ENCODE measurements at regions not wholly inside any gene's neighbourhood (a gene's known extent, or its start where the extent isn't known, plus 50 kb on each side); places are given as distances from the start of the nearest gene placed in this dataset.
"Not testable (repeated sequence)": the region's sequence is repeated elsewhere in the genome, so short reads cannot be mapped to it uniquely, and the experiment has no call there.

DNA sequence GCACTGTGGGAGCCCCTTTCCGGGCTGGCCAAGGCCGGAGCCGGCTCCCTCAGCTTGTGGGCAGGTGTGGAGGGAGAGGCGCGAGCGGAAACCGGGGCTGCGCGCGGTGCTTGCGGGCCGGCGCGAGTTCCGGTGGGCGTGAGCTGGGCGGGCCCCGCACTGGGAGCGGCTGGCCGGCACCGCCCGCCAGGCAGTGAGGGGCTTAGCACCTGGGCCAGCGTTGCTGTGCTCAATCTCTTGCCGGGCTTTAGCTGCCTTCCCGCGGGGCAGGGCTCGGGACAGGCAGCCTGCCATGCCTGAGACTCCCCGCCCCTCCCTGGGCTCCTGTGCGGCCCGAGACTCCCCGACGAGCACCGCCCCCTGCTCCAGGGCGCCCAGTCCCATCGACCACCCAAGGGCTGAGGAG lies 405.2 kb upstream of the PRR20A start:
- TF ChIP-seq, protein P1, sequence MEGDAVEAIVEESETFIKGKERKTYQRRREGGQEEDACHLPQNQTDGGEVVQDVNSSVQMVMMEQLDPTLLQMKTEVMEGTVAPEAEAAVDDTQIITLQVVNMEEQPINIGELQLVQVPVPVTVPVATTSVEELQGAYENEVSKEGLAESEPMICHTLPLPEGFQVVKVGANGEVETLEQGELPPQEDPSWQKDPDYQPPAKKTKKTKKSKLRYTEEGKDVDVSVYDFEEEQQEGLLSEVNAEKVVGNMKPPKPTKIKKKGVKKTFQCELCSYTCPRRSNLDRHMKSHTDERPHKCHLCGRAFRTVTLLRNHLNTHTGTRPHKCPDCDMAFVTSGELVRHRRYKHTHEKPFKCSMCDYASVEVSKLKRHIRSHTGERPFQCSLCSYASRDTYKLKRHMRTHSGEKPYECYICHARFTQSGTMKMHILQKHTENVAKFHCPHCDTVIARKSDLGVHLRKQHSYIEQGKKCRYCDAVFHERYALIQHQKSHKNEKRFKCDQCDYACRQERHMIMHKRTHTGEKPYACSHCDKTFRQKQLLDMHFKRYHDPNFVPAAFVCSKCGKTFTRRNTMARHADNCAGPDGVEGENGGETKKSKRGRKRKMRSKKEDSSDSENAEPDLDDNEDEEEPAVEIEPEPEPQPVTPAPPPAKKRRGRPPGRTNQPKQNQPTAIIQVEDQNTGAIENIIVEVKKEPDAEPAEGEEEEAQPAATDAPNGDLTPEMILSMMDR (IDR thresholded peaks at IDR 0.05), result no peak
- no peak for TF ChIP-seq POLR2A (IDR thresholded peaks at IDR 0.05)
- H3K36me3 ChIP-seq, result no peaks in the 10 kb centered on the region
- H3K27me3 ChIP-seq, result no peaks in the 10 kb centered on the region
- no peak overlapping the region for H3K27ac ChIP-seq
- no peak for DNase-seq
- H3K4me3 ChIP-seq (replicated peaks in 1 of 3), result no peak overlapping the region
- no peaks in the 10 kb centered on the region for H3K4me1 ChIP-seq
- WGBS, 2 donors, result 96 to 100% methylated on average over 8 to 18 of the region's 35 CpGs
- intact Hi-C loops (cut with DNase I), result no loop called here
- H3K9me3 ChIP-seq, result no peaks in the 10 kb centered on the region

DNA sequence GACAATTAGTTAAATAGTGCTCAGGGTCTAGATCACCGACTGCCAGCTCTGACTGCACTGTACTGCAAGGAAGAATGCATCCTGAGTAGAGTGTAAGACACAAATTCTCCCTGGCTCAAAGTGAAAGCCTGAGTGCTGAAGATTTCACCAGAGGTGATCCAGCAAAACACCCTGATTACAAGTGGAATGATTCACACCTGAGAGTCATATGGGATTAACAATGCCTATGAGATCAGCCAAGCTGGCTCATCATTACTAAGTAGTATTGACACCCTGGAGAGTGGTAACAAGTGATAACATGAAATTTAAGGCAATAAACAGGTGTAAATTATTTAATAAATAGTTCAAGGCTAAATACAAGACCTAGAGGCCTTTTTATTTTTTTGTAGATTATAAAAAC lies 403.8 kb upstream of the PRR20A start:
- Histone ChIP-seq H3K9me3 (no peaks in the 10 kb centered on the region), H3K4me1 (no peaks in the 10 kb centered on the region), H3K27me3 (no peaks in the 10 kb centered on the region), H3K27ac (no peak overlapping the region), H3K4me3 (replicated peaks in 1 of 3) (no peak overlapping the region), H3K36me3 (no peaks in the 10 kb centered on the region)
- intact Hi-C loops (cut with DNase I), result no loop called here
- DNase-seq, result no peak
- whole genome bisulfite sequencing, 2 donors, result 74 to 88% methylated on average over 1 of the region's 1 CpG
- TF ChIP-seq POLR2A (IDR thresholded peaks at IDR 0.05), result no peak
- TF ChIP-seq, protein P1 (IDR thresholded peaks at IDR 0.05), result no peak

DNA sequence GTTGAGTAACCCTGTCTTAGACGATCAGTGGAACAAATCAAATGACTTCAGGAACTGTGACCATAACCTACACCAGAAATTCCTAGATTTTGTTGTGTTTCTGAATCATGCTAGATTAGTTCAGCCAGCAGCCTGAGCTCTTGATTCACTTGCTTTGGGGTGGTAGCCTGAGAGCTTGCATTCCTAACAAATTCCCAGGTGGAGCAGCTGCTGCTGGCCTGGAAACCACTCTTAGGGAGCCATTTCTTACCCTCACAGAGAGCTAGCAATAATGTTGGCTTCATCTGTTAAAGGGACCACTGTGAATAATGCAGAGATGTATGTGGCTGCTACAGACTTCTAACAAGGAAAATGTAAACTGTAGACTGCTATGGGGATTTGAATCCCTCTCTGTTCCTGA lies 388.1 kb upstream of the PRR20A start:
- Histone ChIP-seq H3K36me3 (no peaks in the 10 kb centered on the region), H3K27me3 (no peaks in the 10 kb centered on the region), H3K4me3 (replicated peaks in 1 of 3) (no peak overlapping the region), H3K27ac (no peak overlapping the region), H3K4me1 (no peaks in the 10 kb centered on the region), H3K9me3 (no peaks in the 10 kb centered on the region)
- TF ChIP-seq POLR2A (IDR thresholded peaks at IDR 0.05), result no peak
- TF ChIP-seq, protein P1 (IDR thresholded peaks at IDR 0.05), result no peak
- intact Hi-C loops (cut with DNase I), result no loop called here
- DNase-seq, result no peak
- 58 to 62% methylated on average over 1 of the region's 1 CpG for whole genome bisulfite sequencing, 2 donors

DNA sequence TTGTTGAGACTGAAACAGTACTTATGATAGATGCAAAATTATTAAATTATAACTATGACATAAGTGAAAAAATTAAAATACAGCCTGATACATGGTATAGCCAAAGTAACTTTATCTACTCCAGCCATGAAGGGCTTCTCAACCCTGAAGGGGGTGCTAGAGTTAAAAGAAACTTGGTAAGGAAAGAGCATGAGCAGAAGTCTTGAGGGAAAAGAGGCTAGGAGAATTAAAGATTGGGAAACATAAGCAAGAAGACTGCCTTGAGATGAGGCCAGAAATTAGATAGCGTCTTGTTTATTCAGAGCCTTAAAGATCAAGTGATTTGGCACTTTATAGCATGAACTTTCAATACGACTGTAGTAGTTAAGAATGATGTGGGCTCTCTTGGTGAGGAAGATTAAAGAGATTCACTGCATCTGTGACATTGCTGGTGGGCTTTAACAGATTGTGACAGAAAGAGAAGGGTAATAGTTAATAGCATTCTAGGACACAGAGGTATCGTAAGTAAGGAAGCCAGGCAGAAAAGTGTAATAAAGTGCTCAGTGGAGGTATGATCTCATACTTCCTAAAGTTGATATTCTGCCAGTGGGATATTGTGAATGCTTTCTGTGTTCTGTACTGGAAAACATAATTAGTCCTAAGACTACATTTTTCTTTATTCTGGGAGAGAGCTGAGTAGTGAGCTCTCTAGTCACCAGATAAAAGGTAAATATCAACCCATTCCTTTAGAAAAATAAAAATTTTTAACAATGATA lies 385.4 kb upstream of the PRR20A start:
- Histone ChIP-seq H3K36me3 (no peaks in the 10 kb centered on the region), H3K27me3 (no peaks in the 10 kb centered on the region), H3K4me3 (replicated peaks in 1 of 3) (no peak overlapping the region), H3K4me1 (no peaks in the 10 kb centered on the region), H3K9me3 (no peaks in the 10 kb centered on the region), H3K27ac (no peak overlapping the region)
- TF ChIP-seq, protein P1 (IDR thresholded peaks at IDR 0.05), result no peak
- TF ChIP-seq POLR2A (IDR thresholded peaks at IDR 0.05), result no peak
- intact Hi-C loops (cut with DNase I), result no loop called here
- DNase-seq, result no peak
- 47 to 53% methylated on average over 3 of the region's 3 CpGs for WGBS, 2 donors

DNA sequence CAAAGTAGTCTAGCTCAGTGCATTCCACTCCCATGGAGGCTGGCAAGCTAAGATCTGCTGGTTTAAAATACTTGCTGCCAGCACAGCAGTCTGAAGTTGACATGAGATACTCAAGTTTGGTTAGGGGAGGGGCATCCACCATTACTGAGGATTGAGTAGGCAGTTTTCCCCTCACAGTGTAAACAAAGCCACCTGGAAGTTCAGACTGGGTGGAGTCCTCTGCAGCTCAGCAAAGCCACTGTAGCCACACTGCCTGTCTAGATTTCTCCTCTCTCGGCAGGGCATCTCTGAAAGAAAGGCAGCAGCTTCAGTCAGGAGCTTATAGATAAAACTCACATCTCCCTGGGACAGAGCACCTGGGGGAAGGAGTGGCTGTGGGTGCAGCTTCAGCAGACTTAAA lies 377.4 kb upstream of the PRR20A start:
- H3K27ac ChIP-seq; intact Hi-C loops (cut with DNase I); H3K9me3 ChIP-seq; H3K4me3 ChIP-seq (replicated peaks in 1 of 3); DNase-seq; H3K4me1 ChIP-seq; H3K27me3 ChIP-seq; H3K36me3 ChIP-seq: not testable (repeated sequence)
- WGBS, 2 donors, result 20 to 89% methylated on average over 1 of the region's 1 CpG

Data from thyroid gland (tissue), 4 donors.